MM.1S (cell line): ENCODE measurements at regions not wholly inside any gene's neighbourhood (a gene's known extent, or its start where the extent isn't known, plus 50 kb on each side); places are given as distances from the start of the nearest gene placed in this dataset.

Source experiments
- DNase-seq: peaks from one replicate; pipeline ENCODE4 v3.0.0-alpha.2; 2015
- H2AFZ ChIP-seq: fragments of 300-600 bp; sonication (generic); 2 replicates; pipeline ENCODE4 v1.6.0; 2016; ENCODE audit warnings: antibody characterized with exemption, low read length
- H3F3A ChIP-seq: fragments of 300-600 bp; sonication (generic); 2 replicates; pipeline ENCODE4 v1.6.1; 2016; ENCODE audit warnings: mild to moderate bottlenecking, antibody characterized with exemption, low read length, moderate library complexity, mixed read lengths; ENCODE audit not compliant: insufficient read depth
- H3K27ac ChIP-seq: fragments of 300-600 bp; sonication (generic); 2 replicates; pipeline ENCODE4 v1.5.1; 2016; ENCODE audit warnings: mild to moderate bottlenecking, low read length
- H3K27me3 ChIP-seq: fragments of 300-600 bp; sonication (generic); replicated peaks from 2 replicates; pipeline ENCODE4 v1.6.0; 2016; ENCODE audit warnings: low read length; ENCODE audit not compliant: insufficient read depth
- H3K36me3 ChIP-seq: fragments of 300-600 bp; sonication (generic); replicated peaks from 2 replicates; pipeline ENCODE4 v1.6.1; 2016; ENCODE audit warnings: mild to moderate bottlenecking, low read length, mixed read lengths; ENCODE audit not compliant: insufficient read depth
- H3K4me1 ChIP-seq: fragments of 300-600 bp; sonication (generic); 2 replicates; pipeline ENCODE4 v1.6.1; 2016; ENCODE audit warnings: low read length, mixed read lengths
- H3K4me2 ChIP-seq: fragments of 300-600 bp; sonication (generic); 2 replicates; pipeline ENCODE4 v1.6.0; 2016; ENCODE audit warnings: low read depth, low read length
- H3K4me3 ChIP-seq: fragments of 300-600 bp; sonication (generic); 2 replicates; pipeline ENCODE4 v1.5.1; 2016; ENCODE audit warnings: low read length, mixed read lengths
- H3K79me2 ChIP-seq: fragments of 300-600 bp; sonication (generic); 2 replicates; pipeline ENCODE4 v1.6.1; 2016; ENCODE audit warnings: mixed run types, low read length, mixed read lengths
- H3K9ac ChIP-seq: fragments of 300-600 bp; sonication (generic); 2 replicates; pipeline ENCODE4 v1.6.1; 2016; ENCODE audit warnings: low read length, mixed read lengths
- H3K9me2 ChIP-seq: fragments of 300-600 bp; sonication (generic); replicated peaks from 2 replicates; pipeline ENCODE4 v1.6.1; 2016; ENCODE audit warnings: mild to moderate bottlenecking, low read length, mixed read lengths; ENCODE audit not compliant: insufficient read depth
- H3K9me3 ChIP-seq: fragments of 300-600 bp; sonication (generic); replicated peaks from 2 replicates; pipeline ENCODE4 v1.6.1; 2016; ENCODE audit warnings: mild to moderate bottlenecking, low read length, mixed read lengths; ENCODE audit not compliant: insufficient read depth
- H4K20me1 ChIP-seq: fragments of 300-600 bp; sonication (generic); 2 replicates; pipeline ENCODE4 v1.6.1; 2016; ENCODE audit warnings: mild to moderate bottlenecking, low read length, moderate library complexity, mixed read lengths; ENCODE audit not compliant: insufficient read depth
- EZH2 ChIP-seq: fragments of 300-600 bp; sonication (generic); optimal IDR thresholded peaks from 2 replicates; pipeline ENCODE3; 2017; ENCODE audit warnings: low read depth, mild to moderate bottlenecking, antibody characterized with exemption, low read length, mixed read lengths
- EZH2phosphoT487 ChIP-seq: fragments of 300-600 bp; sonication (generic); IDR thresholded peaks from 2 replicates; pipeline ENCODE4 v1.6.1; 2018; ENCODE audit warnings: antibody characterized with exemption, low read length
- TF ChIP-seq, protein P1 (sequence below): fragments of 300-600 bp; sonication (generic); IDR thresholded peaks from 2 replicates; pipeline ENCODE4 v1.5.1; 2016; ENCODE audit warnings: antibody characterized with exemption, low read length, mixed read lengths

DNA sequence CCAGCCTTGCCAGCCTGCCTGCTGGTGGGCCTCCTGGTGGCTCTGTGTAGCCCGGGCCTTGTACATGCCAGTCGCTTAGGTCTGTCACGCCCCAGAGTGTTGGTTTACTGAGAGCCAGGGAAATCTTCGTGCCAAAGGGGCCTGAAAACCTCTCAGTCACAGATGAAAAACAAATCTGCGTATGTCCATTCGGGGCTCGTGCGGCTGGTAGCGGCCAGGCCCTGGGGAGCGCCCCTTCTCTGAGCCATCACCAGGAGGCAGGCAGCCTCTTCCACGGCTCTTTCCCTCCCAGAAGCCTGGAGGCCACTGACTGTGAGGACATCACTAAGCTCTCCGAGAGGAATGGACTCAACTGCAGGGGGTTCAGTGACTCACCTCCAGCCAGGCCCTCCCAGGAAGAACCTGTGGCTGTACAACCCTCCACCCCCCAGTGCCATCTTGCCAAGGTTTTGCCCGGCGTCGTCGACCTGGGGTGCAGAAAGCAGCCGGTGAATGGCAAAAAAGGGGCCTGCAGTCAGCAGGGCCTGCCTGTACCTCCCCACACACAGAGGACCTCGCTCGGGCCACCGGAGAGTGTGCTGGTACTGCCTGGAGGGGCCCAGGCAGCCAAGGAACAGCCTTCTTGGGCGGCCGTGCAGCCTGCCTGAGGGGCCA is 162.2 kb downstream of the BCOR start:
- TF ChIP-seq EZH2, result no peak
- TF ChIP-seq, protein P1, sequence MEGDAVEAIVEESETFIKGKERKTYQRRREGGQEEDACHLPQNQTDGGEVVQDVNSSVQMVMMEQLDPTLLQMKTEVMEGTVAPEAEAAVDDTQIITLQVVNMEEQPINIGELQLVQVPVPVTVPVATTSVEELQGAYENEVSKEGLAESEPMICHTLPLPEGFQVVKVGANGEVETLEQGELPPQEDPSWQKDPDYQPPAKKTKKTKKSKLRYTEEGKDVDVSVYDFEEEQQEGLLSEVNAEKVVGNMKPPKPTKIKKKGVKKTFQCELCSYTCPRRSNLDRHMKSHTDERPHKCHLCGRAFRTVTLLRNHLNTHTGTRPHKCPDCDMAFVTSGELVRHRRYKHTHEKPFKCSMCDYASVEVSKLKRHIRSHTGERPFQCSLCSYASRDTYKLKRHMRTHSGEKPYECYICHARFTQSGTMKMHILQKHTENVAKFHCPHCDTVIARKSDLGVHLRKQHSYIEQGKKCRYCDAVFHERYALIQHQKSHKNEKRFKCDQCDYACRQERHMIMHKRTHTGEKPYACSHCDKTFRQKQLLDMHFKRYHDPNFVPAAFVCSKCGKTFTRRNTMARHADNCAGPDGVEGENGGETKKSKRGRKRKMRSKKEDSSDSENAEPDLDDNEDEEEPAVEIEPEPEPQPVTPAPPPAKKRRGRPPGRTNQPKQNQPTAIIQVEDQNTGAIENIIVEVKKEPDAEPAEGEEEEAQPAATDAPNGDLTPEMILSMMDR, result no peak
- no peak for TF ChIP-seq EZH2phosphoT487
- DNase-seq, result no peak
- no peak overlapping the region for H3K4me2 ChIP-seq

GRCh38 chrX:39936886-39937770 is 160.6 kb downstream of the BCOR start:
- H3K4me1 ChIP-seq, result peaks cover 13% of the 10 kb centered on the region; the same call in 1 of the 2 replicates
- no peaks in the 10 kb centered on the region for H3K27me3 ChIP-seq
- H3K4me2 ChIP-seq, result peak overlapping the region; percentile 69
- no peaks in the 10 kb centered on the region for H3K9me2 ChIP-seq
- no peaks in the 10 kb centered on the region for H3K9me3 ChIP-seq
- peak; percentile 69 for DNase-seq
- peak overlapping the region; percentile 54 for H3K4me3 ChIP-seq
- peaks cover 8% of the 10 kb centered on the region; the same call in 1 of the 2 replicates for H3F3A ChIP-seq
- no peak for TF ChIP-seq EZH2phosphoT487
- TF ChIP-seq, protein P1, result no peak
- no peak for TF ChIP-seq EZH2
- no peaks in the 10 kb centered on the region for H4K20me1 ChIP-seq
- H3K36me3 ChIP-seq, result no peaks in the 10 kb centered on the region
- H3K9ac ChIP-seq, result peak overlapping the region; percentile 42; the same call in 1 of the 2 replicates
- H3K79me2 ChIP-seq, result no peaks in the 10 kb centered on the region
- peak overlapping the region; percentile 73 for H3K27ac ChIP-seq
- H2AFZ ChIP-seq, result peak overlapping the region; percentile 87

More for the DNA sequence above, 162.2 kb downstream of the BCOR start:
- H3K9ac ChIP-seq, result no peak overlapping the region
- H3K4me3 ChIP-seq, result no peak overlapping the region
- H3K79me2 ChIP-seq, result no peaks in the 10 kb centered on the region
- peaks cover 8% of the 10 kb centered on the region; the same call in 1 of the 2 replicates for H3F3A ChIP-seq
- H3K36me3 ChIP-seq, result no peaks in the 10 kb centered on the region
- peaks cover 13% of the 10 kb centered on the region; the same call in 1 of the 2 replicates for H3K4me1 ChIP-seq
- no peaks in the 10 kb centered on the region for H3K9me2 ChIP-seq
- no peaks in the 10 kb centered on the region for H4K20me1 ChIP-seq
- H2AFZ ChIP-seq, result no peak overlapping the region
- no peaks in the 10 kb centered on the region for H3K9me3 ChIP-seq
- no peaks in the 10 kb centered on the region for H3K27me3 ChIP-seq
- H3K27ac ChIP-seq, result no peak overlapping the region

DNA sequence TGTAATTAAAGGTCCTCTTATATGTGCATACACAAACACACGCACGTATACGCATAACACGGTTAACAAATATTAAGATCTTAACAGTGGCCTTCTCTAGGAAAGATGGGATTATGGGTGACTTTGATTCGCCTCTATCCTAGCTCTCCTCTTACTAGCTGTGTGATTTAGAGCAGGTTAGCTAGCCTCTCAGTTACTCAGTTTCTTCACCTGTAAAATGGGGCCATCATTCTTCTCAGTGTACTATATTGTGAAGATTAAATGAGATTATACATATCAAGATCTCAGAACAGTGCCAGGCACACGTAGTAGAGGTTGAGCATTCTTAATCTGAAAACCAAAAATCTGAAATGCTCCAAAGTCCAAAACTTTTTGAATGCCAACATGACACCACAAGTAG is 159.3 kb downstream of the BCOR start:
- TF ChIP-seq EZH2 (no peak), EZH2phosphoT487 (no peak)
- TF ChIP-seq, protein P1, result no peak
- no peaks in the 10 kb centered on the region for H3K9me3 ChIP-seq
- H3K9me2 ChIP-seq, result no peaks in the 10 kb centered on the region
- no peaks in the 10 kb centered on the region for H4K20me1 ChIP-seq
- peaks cover 13% of the 10 kb centered on the region; the same call in 1 of the 2 replicates for H3K4me1 ChIP-seq
- H3K4me3 ChIP-seq, result no peak overlapping the region
- no peaks in the 10 kb centered on the region for H3K36me3 ChIP-seq
- H3K27me3 ChIP-seq, result no peaks in the 10 kb centered on the region
- no peaks in the 10 kb centered on the region for H3K79me2 ChIP-seq
- no peak overlapping the region for H3K27ac ChIP-seq
- H3K4me2 ChIP-seq, result no peak overlapping the region
- H2AFZ ChIP-seq, result no peak overlapping the region
- peaks cover 8% of the 10 kb centered on the region; the same call in 1 of the 2 replicates for H3F3A ChIP-seq
- H3K9ac ChIP-seq, result no peak overlapping the region
- no peak for DNase-seq
